GM23338 (cell line): ENCODE measurements at regions not wholly inside any gene's neighbourhood (a gene's known extent, or its start where the extent isn't known, plus 50 kb on each side); places are given as distances from the start of the nearest gene placed in this dataset.

Experiments used
- ATAC-seq: fragments of 200-7000 bp; cut with Tn5 transposase; 3 replicates; pipeline ENCODE4 v1.9.1; 2020
- DNase-seq: peaks from one replicate; pipeline ENCODE4 v3.0.0-alpha.2; 2015; ENCODE audit warnings: low spot score
- H2AFZ ChIP-seq: fragments of 200-600 bp; sonication (generic); 2 replicates; pipeline ENCODE4 v1.8.0; 2016; ENCODE audit warnings: antibody characterized with exemption, mild to moderate bottlenecking, moderate library complexity
- H3F3A ChIP-seq: fragments of 200-600 bp; sonication (generic); replicated peaks from 2 replicates; pipeline ENCODE4 v1.8.0; 2017; ENCODE audit warnings: antibody characterized with exemption, mixed run types, low read depth
- H3K27ac ChIP-seq: fragments of 200-600 bp; sonication (generic); 2 replicates; pipeline ENCODE4 v1.6.1; 2016; ENCODE audit warnings: low read depth
- H3K27me3 ChIP-seq: fragments of 200-600 bp; sonication (generic); 2 replicates; pipeline ENCODE4 v1.8.0; 2016; ENCODE audit warnings: mild to moderate bottlenecking, mixed run types, moderate library complexity; ENCODE audit not compliant: insufficient read depth
- H3K36me3 ChIP-seq: fragments of 200-600 bp; sonication (generic); 2 replicates; pipeline ENCODE4 v1.8.0; 2016; ENCODE audit warnings: mild to moderate bottlenecking; ENCODE audit not compliant: insufficient read depth
- H3K4me1 ChIP-seq: fragments of 200-600 bp; sonication (generic); 2 replicates; pipeline ENCODE4 v1.8.0; 2016; ENCODE audit warnings: mild to moderate bottlenecking, moderate library complexity; ENCODE audit not compliant: insufficient read depth
- H3K4me2 ChIP-seq: fragments of 200-600 bp; sonication (generic); 2 replicates; pipeline ENCODE4 v1.7.1; 2017; ENCODE audit warnings: mixed run types
- H3K4me3 ChIP-seq: fragments of 200-600 bp; sonication (generic); 2 replicates; pipeline ENCODE4 v1.6.1; 2016; ENCODE audit warnings: mixed run types
- H3K79me2 ChIP-seq: fragments of 200-600 bp; sonication (generic); replicated peaks from 2 replicates; pipeline ENCODE4 v1.8.0; 2017; ENCODE audit warnings: mild to moderate bottlenecking; ENCODE audit not compliant: insufficient read depth
- H3K9me2 ChIP-seq: fragments of 200-600 bp; sonication (generic); 2 replicates; pipeline ENCODE4 v1.8.0; 2017; ENCODE audit not compliant: insufficient read depth
- H4K20me1 ChIP-seq: fragments of 200-600 bp; sonication (generic); replicated peaks from 2 replicates; pipeline ENCODE4 v1.8.0; 2017; ENCODE audit warnings: mild to moderate bottlenecking; ENCODE audit not compliant: insufficient read depth
- H3K27ac Mint-ChIP-seq: 2 replicates; pipeline ENCODE4 v1.8.0; 2020; ENCODE audit warnings: inconsistent platforms, mild to moderate bottlenecking, moderate library complexity, mixed read lengths
- H3K27me3 Mint-ChIP-seq: 3 replicates; pipeline ENCODE4 v1.8.0; 2022; ENCODE audit warnings: low read depth, mild to moderate bottlenecking, moderate library complexity, mixed read lengths, inconsistent platforms; ENCODE audit not compliant: insufficient read depth, poor library complexity
- H3K36me3 Mint-ChIP-seq: 3 replicates; pipeline ENCODE4 v1.8.0; 2021; ENCODE audit warnings: low read depth, mild to moderate bottlenecking, inconsistent platforms, moderate library complexity, mixed read lengths
- H3K4me1 Mint-ChIP-seq: 3 replicates; pipeline ENCODE4 v1.8.0; 2020; ENCODE audit warnings: mild to moderate bottlenecking, inconsistent platforms, mixed read lengths
- H3K4me3 Mint-ChIP-seq: 3 replicates; pipeline ENCODE4 v1.8.0; 2021; ENCODE audit warnings: moderate library complexity, mild to moderate bottlenecking, inconsistent platforms, mixed read lengths
- H3K9me3 Mint-ChIP-seq: 3 replicates; pipeline ENCODE4 v1.8.0; 2020; ENCODE audit warnings: moderate library complexity, mild to moderate bottlenecking, inconsistent platforms, mixed read lengths
- CREB1 ChIP-seq: fragments of 250-450 bp; sonication (Bioruptor Pico); IDR thresholded peaks from 2 replicates; pipeline ENCODE4 v1.5.0; 2020; ENCODE audit warnings: low read depth, mild to moderate bottlenecking, moderate library complexity
- EZH2 ChIP-seq: fragments of 200-600 bp; sonication (generic); IDR thresholded peaks from one replicate; pipeline ENCODE4 v1.8.0; 2017; ENCODE audit warnings: antibody characterized with exemption, mild to moderate bottlenecking, low read depth; ENCODE audit not compliant: unreplicated experiment
- EZH2phosphoT487 ChIP-seq: fragments of 200-600 bp; sonication (generic); IDR thresholded peaks from one replicate; pipeline ENCODE4 v1.8.1; 2018; ENCODE audit warnings: antibody characterized with exemption; ENCODE audit not compliant: unreplicated experiment
- JUNB ChIP-seq: IDR thresholded peaks from one replicate; pipeline ENCODE4 v1.6.1; 2016; ENCODE audit warnings: antibody characterized with exemption; ENCODE audit not compliant: unreplicated experiment
- NANOG ChIP-seq: IDR thresholded peaks from 2 replicates; pipeline ENCODE4 v1.6.1; 2016; ENCODE audit warnings: antibody characterized with exemption, borderline replicate concordance
- POLR2AphosphoS5 ChIP-seq: IDR thresholded peaks from 2 replicates; pipeline ENCODE4 v1.6.1; 2016; ENCODE audit warnings: antibody characterized with exemption, low read depth
- STAT1 ChIP-seq: IDR thresholded peaks from one replicate; pipeline ENCODE4 v1.6.1; 2016; ENCODE audit warnings: antibody characterized with exemption; ENCODE audit not compliant: unreplicated experiment
- ZNF114 ChIP-seq: fragments of 250-450 bp; sonication (Bioruptor Pico); IDR thresholded peaks from 2 replicates; pipeline ENCODE4 v1.5.0; 2020; ENCODE audit warnings: mild to moderate bottlenecking, moderate library complexity
- ZNF331 ChIP-seq: fragments of 250-450 bp; sonication (Bioruptor Pico); IDR thresholded peaks from 2 replicates; pipeline ENCODE4 v1.5.0; 2020; ENCODE audit warnings: low read depth, mild to moderate bottlenecking, moderate library complexity
- TF ChIP-seq, protein P1 (sequence below): IDR thresholded peaks from 2 replicates; pipeline ENCODE4 v1.6.1; 2016; ENCODE audit warnings: antibody characterized with exemption
- TF ChIP-seq, protein P2 (sequence below): fragments of 250-450 bp; sonication (Bioruptor Pico); IDR thresholded peaks from 2 replicates; pipeline ENCODE4 v1.5.0; 2020; ENCODE audit warnings: mild to moderate bottlenecking, moderate library complexity
- TF ChIP-seq, protein P3 (sequence below): IDR thresholded peaks from one replicate; pipeline ENCODE4 v1.6.1; 2018; ENCODE audit warnings: antibody characterized with exemption; ENCODE audit not compliant: unreplicated experiment
- TF ChIP-seq, protein P4 (sequence below), 2 experiments: fragments of 200-600 bp in 1 of 2; sonication (generic) in 1 of 2; conservative IDR thresholded peaks; 2 replicates each; pipeline versions ENCODE4 v1.5.1 to v1.6.1; 2016 to 2017; ENCODE audit warnings: antibody characterized with exemption in 2 of 2, low read depth in 2 of 2, mild to moderate bottlenecking in 2 of 2, moderate library complexity in 1 of 2

DNA sequence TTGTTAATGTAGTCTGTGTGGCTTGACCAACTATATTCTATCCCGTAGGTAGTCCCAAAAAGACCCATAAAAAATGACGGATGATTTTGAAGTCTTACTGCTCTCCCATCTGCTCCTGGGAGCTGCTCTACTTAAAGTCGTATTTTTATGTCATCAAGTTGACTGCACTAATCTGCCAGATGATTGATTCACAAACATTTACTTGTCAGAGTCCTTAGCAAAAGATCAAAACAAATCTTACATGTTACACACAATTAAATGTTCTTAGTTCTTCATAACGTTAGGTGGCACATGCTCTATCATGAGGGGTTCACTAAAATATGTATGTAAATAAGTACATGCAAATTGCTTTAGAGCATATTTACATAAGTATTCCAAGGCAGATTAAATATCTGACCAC, 498.3 kb upstream of the LRRTM4 start:
- DNase-seq (no peak), ATAC-seq (no peak)
- H3K4me3 ChIP-seq = no peak overlapping the region
- H3K9me2 ChIP-seq = peaks cover 4% of the 10 kb centered on the region; the same call in 1 of the 2 replicates
- TF ChIP-seq POLR2AphosphoS5 (no peak), JUNB (no peak), CREB1 (CRISPR knock-in tag) (no peak), ZNF114 (CRISPR knock-in tag) (no peak), EZH2 (no peak), NANOG (no peak), STAT1 (no peak), ZNF331 (CRISPR knock-in tag) (no peak), EZH2phosphoT487 (no peak)
- TF ChIP-seq, protein P1, sequence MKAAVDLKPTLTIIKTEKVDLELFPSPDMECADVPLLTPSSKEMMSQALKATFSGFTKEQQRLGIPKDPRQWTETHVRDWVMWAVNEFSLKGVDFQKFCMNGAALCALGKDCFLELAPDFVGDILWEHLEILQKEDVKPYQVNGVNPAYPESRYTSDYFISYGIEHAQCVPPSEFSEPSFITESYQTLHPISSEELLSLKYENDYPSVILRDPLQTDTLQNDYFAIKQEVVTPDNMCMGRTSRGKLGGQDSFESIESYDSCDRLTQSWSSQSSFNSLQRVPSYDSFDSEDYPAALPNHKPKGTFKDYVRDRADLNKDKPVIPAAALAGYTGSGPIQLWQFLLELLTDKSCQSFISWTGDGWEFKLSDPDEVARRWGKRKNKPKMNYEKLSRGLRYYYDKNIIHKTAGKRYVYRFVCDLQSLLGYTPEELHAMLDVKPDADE = no peak
- TF ChIP-seq, protein P2, sequence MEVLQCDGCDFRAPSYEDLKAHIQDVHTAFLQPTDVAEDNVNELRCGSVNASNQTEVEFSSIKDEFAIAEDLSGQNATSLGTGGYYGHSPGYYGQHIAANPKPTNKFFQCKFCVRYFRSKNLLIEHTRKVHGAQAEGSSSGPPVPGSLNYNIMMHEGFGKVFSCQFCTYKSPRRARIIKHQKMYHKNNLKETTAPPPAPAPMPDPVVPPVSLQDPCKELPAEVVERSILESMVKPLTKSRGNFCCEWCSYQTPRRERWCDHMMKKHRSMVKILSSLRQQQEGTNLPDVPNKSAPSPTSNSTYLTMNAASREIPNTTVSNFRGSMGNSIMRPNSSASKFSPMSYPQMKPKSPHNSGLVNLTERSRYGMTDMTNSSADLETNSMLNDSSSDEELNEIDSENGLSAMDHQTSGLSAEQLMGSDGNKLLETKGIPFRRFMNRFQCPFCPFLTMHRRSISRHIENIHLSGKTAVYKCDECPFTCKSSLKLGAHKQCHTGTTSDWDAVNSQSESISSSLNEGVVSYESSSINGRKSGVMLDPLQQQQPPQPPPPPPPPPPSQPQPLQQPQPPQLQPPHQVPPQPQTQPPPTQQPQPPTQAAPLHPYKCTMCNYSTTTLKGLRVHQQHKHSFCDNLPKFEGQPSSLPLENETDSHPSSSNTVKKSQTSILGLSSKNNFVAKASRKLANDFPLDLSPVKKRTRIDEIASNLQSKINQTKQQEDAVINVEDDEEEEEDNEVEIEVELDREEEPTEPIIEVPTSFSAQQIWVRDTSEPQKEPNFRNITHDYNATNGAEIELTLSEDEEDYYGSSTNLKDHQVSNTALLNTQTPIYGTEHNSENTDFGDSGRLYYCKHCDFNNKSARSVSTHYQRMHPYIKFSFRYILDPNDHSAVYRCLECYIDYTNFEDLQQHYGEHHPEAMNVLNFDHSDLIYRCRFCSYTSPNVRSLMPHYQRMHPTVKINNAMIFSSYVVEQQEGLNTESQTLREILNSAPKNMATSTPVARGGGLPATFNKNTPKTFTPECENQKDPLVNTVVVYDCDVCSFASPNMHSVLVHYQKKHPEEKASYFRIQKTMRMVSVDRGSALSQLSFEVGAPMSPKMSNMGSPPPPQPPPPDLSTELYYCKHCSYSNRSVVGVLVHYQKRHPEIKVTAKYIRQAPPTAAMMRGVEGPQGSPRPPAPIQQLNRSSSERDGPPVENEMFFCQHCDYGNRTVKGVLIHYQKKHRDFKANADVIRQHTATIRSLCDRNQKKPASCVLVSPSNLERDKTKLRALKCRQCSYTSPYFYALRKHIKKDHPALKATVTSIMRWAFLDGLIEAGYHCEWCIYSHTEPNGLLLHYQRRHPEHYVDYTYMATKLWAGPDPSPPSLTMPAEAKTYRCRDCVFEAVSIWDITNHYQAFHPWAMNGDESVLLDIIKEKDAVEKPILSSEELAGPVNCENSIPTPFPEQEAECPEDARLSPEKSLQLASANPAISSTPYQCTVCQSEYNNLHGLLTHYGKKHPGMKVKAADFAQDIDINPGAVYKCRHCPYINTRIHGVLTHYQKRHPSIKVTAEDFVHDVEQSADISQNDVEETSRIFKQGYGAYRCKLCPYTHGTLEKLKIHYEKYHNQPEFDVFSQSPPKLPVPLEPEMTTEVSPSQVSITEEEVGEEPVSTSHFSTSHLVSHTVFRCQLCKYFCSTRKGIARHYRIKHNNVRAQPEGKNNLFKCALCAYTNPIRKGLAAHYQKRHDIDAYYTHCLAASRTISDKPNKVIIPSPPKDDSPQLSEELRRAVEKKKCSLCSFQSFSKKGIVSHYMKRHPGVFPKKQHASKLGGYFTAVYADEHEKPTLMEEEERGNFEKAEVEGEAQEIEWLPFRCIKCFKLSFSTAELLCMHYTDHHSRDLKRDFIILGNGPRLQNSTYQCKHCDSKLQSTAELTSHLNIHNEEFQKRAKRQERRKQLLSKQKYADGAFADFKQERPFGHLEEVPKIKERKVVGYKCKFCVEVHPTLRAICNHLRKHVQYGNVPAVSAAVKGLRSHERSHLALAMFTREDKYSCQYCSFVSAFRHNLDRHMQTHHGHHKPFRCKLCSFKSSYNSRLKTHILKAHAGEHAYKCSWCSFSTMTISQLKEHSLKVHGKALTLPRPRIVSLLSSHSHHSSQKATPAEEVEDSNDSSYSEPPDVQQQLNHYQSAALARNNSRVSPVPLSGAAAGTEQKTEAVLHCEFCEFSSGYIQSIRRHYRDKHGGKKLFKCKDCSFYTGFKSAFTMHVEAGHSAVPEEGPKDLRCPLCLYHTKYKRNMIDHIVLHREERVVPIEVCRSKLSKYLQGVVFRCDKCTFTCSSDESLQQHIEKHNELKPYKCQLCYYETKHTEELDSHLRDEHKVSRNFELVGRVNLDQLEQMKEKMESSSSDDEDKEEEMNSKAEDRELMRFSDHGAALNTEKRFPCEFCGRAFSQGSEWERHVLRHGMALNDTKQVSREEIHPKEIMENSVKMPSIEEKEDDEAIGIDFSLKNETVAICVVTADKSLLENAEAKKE (CRISPR knock-in tag) = no peak
- TF ChIP-seq, protein P3, sequence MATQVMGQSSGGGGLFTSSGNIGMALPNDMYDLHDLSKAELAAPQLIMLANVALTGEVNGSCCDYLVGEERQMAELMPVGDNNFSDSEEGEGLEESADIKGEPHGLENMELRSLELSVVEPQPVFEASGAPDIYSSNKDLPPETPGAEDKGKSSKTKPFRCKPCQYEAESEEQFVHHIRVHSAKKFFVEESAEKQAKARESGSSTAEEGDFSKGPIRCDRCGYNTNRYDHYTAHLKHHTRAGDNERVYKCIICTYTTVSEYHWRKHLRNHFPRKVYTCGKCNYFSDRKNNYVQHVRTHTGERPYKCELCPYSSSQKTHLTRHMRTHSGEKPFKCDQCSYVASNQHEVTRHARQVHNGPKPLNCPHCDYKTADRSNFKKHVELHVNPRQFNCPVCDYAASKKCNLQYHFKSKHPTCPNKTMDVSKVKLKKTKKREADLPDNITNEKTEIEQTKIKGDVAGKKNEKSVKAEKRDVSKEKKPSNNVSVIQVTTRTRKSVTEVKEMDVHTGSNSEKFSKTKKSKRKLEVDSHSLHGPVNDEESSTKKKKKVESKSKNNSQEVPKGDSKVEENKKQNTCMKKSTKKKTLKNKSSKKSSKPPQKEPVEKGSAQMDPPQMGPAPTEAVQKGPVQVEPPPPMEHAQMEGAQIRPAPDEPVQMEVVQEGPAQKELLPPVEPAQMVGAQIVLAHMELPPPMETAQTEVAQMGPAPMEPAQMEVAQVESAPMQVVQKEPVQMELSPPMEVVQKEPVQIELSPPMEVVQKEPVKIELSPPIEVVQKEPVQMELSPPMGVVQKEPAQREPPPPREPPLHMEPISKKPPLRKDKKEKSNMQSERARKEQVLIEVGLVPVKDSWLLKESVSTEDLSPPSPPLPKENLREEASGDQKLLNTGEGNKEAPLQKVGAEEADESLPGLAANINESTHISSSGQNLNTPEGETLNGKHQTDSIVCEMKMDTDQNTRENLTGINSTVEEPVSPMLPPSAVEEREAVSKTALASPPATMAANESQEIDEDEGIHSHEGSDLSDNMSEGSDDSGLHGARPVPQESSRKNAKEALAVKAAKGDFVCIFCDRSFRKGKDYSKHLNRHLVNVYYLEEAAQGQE = no peak
- TF ChIP-seq, protein P4, sequence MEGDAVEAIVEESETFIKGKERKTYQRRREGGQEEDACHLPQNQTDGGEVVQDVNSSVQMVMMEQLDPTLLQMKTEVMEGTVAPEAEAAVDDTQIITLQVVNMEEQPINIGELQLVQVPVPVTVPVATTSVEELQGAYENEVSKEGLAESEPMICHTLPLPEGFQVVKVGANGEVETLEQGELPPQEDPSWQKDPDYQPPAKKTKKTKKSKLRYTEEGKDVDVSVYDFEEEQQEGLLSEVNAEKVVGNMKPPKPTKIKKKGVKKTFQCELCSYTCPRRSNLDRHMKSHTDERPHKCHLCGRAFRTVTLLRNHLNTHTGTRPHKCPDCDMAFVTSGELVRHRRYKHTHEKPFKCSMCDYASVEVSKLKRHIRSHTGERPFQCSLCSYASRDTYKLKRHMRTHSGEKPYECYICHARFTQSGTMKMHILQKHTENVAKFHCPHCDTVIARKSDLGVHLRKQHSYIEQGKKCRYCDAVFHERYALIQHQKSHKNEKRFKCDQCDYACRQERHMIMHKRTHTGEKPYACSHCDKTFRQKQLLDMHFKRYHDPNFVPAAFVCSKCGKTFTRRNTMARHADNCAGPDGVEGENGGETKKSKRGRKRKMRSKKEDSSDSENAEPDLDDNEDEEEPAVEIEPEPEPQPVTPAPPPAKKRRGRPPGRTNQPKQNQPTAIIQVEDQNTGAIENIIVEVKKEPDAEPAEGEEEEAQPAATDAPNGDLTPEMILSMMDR (conservative IDR thresholded peaks at IDR 0.05; ENCODE audit: low read depth in 2 of 2) = no peak
- no peaks in the 10 kb centered on the region for H4K20me1 ChIP-seq
- H3K27ac Mint-ChIP-seq = no peak overlapping the region
- H3K4me1 ChIP-seq = no peaks in the 10 kb centered on the region
- H3K27me3 Mint-ChIP-seq = no peaks in the 10 kb centered on the region
- H3K36me3 Mint-ChIP-seq = peaks cover 13% of the 10 kb centered on the region; the same call in 2 of the 3 replicates
- H3K27me3 ChIP-seq = no peaks in the 10 kb centered on the region
- peaks cover 12% of the 10 kb centered on the region; the same call in 2 of the 3 replicates for H3K9me3 Mint-ChIP-seq
- no peaks in the 10 kb centered on the region for H3F3A ChIP-seq
- no peak overlapping the region for H2AFZ ChIP-seq
- no peak overlapping the region for H3K4me2 ChIP-seq
- no peaks in the 10 kb centered on the region for H3K36me3 ChIP-seq
- H3K27ac ChIP-seq = no peak overlapping the region
- H3K4me3 Mint-ChIP-seq = no peak overlapping the region
- no peaks in the 10 kb centered on the region for H3K4me1 Mint-ChIP-seq
- H3K79me2 ChIP-seq = no peaks in the 10 kb centered on the region
